Uterus (tissue), 2 donors: ENCODE measurements at regions not wholly inside any gene's neighbourhood (a gene's known extent, or its start where the extent isn't known, plus 50 kb on each side); places are given as distances from the start of the nearest gene placed in this dataset.

Experiments used
- POLR2A ChIP-seq, 2 donors: fragments of 450-650 bp; IDR thresholded peaks; one replicate each; pipeline ENCODE4 v1.6.1; 2016; ENCODE audit warnings: antibody characterized with exemption in 2 of 2, mild to moderate bottlenecking in 1 of 2, moderate library complexity in 1 of 2
- TF ChIP-seq, protein P1 (sequence below), 4 experiments: fragments of 200-600 bp in 2 of 4; fragments of 450-650 bp in 2 of 4; sonication (generic) in 2 of 4; IDR thresholded peaks; one replicate each; pipeline ENCODE4 v1.5.1; 2016 to 2019; ENCODE audit warnings: antibody characterized with exemption in 4 of 4, mild to moderate bottlenecking in 2 of 4, moderate library complexity in 1 of 4

DNA sequence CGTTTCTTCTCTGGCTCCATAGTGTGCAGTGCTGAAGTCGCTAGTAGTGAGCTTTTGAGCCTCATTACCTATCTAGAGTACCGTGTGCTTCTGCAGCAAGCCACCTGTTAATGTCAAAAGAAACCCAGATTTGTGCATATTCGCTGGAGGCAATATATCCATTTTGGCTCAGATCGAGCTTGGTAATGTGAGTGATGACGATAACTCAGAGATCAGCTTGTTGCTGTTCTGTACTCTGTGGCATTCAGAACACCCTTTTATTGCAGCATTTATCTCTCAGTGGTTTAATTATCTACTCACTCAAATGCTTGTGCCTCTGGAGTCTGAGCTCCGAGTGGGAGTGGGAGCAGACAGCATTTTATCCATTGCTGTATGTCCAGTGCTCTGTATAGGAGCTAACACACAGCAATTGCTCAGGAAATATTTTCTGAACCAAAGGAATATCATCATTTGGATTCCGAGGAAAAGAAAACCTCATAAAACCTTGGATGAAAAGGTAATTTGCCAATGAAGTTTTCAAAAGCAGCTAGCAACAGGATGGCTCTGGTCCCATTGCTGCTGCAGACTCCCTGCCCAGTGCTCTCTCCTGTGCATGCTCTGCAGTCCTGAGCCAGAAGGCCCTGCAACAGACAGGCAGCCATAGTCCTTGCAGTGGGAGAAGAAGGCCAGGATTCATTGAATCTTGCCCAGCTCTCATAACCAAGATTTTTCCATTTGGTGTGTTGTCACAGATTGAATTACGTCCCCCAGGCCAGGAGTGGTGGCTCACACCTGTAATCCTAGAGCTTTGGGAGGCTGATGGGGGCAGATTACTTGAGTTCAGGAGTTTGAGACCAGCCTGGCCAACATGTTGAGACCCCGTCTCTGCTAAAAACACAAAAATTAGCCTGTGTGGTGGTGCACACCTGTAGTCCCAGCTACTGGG is 183.8 kb downstream of the MYCN start:
- TF ChIP-seq, protein P1, sequence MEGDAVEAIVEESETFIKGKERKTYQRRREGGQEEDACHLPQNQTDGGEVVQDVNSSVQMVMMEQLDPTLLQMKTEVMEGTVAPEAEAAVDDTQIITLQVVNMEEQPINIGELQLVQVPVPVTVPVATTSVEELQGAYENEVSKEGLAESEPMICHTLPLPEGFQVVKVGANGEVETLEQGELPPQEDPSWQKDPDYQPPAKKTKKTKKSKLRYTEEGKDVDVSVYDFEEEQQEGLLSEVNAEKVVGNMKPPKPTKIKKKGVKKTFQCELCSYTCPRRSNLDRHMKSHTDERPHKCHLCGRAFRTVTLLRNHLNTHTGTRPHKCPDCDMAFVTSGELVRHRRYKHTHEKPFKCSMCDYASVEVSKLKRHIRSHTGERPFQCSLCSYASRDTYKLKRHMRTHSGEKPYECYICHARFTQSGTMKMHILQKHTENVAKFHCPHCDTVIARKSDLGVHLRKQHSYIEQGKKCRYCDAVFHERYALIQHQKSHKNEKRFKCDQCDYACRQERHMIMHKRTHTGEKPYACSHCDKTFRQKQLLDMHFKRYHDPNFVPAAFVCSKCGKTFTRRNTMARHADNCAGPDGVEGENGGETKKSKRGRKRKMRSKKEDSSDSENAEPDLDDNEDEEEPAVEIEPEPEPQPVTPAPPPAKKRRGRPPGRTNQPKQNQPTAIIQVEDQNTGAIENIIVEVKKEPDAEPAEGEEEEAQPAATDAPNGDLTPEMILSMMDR (IDR thresholded peaks at IDR 0.05): no peak
- TF ChIP-seq POLR2A (IDR thresholded peaks at IDR 0.05): no peak
